GM23338 (cell line): ENCODE measurements at regions not wholly inside any gene's neighbourhood (a gene's known extent, or its start where the extent isn't known, plus 50 kb on each side); places are given as distances from the start of the nearest gene placed in this dataset.

Experiments
- CTCF ChIP-seq, 2 experiments: fragments of 200-600 bp in 1 of 2; sonication (generic) in 1 of 2; conservative IDR thresholded peaks; 2 replicates each; pipeline versions ENCODE4 v1.5.1 to v1.6.1; 2016 to 2017; ENCODE audit warnings: antibody characterized with exemption in 2 of 2, low read depth in 2 of 2, mild to moderate bottlenecking in 2 of 2, moderate library complexity in 1 of 2
- EZH2 ChIP-seq: fragments of 200-600 bp; sonication (generic); IDR thresholded peaks from one replicate; pipeline ENCODE4 v1.8.0; 2017; ENCODE audit warnings: antibody characterized with exemption, mild to moderate bottlenecking, low read depth; ENCODE audit not compliant: unreplicated experiment

DNA sequence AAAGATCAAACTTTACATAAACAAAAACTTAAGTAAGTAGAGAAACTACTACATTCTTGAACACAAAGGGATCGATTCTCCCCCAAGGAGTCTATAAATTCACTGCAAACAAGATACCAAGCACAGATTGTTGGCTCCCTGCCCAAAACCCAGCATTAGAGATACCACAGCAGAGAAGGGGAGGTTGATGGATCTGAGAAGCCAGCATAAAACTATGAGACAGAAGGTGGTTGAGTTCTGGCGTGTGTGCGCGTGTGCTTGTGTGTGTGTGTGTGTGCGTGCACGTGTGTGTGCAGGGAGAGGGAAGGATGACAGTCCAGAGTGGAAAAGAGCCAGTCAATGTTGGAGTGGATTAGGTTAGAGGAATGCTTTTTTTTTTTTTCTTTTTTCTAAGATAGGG lies 143.2 kb upstream of the PRR20G start:
- TF ChIP-seq CTCF (conservative IDR thresholded peaks at IDR 0.05; ENCODE audit: low read depth in 2 of 2) = no peak
- TF ChIP-seq EZH2 = no peak
